HepG2 (cell line): ENCODE measurements at regions not wholly inside any gene's neighbourhood (a gene's known extent, or its start where the extent isn't known, plus 50 kb on each side); places are given as distances from the start of the nearest gene placed in this dataset.

Experiments used
- HDAC2 ChIP-seq: sonication (generic); formaldehyde crosslinking; IDR thresholded peaks from 2 replicates; pipeline ENCODE4 v1.4.0; 2020; ENCODE audit warnings: missing genetic modification reagents
- NFE2L1 ChIP-seq: sonication (generic); formaldehyde crosslinking; IDR thresholded peaks from 2 replicates; pipeline ENCODE4 v1.4.0; 2020; ENCODE audit warnings: missing genetic modification reagents, mild to moderate bottlenecking, borderline replicate concordance
- PHF20 ChIP-seq: sonication (generic); formaldehyde crosslinking; IDR thresholded peaks from 2 replicates; pipeline ENCODE4 v1.5.0; 2020; ENCODE audit warnings: mild to moderate bottlenecking, missing genetic modification reagents
- PRDM10 ChIP-seq: sonication (generic); formaldehyde crosslinking; IDR thresholded peaks from 2 replicates; pipeline ENCODE4 v1.4.0; 2020; ENCODE audit warnings: low read depth, missing genetic modification reagents
- SUZ12 ChIP-seq: fragments of 150-350 bp; IDR thresholded peaks from 2 replicates; pipeline ENCODE4 v1.6.1; 2014; ENCODE audit warnings: low read depth, low read length
- TF ChIP-seq, protein P1 (sequence below): sonication (generic); formaldehyde crosslinking; IDR thresholded peaks from one replicate; pipeline ENCODE4 v1.5.1; 2020; ENCODE audit warnings: mild to moderate bottlenecking, missing genetic modification reagents; ENCODE audit errors: not compliant biosample characterization
- TF ChIP-seq, protein P2 (sequence below): sonication (generic); formaldehyde crosslinking; IDR thresholded peaks from 2 replicates; pipeline ENCODE4 v1.9.0; 2021; ENCODE audit warnings: mild to moderate bottlenecking, missing genetic modification reagents
- TF ChIP-seq, protein P3 (sequence below): sonication (generic); formaldehyde crosslinking; IDR thresholded peaks from 2 replicates; pipeline ENCODE4 v1.9.0; 2021; ENCODE audit warnings: missing genetic modification reagents, borderline replicate concordance

DNA sequence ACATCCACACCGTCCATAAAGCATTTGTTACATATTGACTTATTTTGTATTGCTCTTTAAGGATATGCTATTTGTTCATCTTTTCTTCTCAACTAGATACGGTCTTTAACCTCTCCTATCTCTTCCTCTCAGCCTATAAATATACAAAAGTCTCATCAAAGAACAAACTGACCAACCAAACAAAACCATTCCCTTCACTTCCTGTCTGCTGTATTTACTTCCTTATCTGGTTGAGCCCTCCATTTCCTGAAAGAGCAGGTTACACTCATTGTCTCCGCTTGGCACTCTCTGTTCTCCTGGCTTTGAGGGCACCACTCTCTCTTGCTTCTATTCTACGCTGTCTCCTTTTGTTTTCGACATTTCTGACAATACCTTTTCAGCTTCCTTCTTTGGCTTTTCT lies 431.9 kb upstream of the TCF4 start:
- TF ChIP-seq, protein P1, sequence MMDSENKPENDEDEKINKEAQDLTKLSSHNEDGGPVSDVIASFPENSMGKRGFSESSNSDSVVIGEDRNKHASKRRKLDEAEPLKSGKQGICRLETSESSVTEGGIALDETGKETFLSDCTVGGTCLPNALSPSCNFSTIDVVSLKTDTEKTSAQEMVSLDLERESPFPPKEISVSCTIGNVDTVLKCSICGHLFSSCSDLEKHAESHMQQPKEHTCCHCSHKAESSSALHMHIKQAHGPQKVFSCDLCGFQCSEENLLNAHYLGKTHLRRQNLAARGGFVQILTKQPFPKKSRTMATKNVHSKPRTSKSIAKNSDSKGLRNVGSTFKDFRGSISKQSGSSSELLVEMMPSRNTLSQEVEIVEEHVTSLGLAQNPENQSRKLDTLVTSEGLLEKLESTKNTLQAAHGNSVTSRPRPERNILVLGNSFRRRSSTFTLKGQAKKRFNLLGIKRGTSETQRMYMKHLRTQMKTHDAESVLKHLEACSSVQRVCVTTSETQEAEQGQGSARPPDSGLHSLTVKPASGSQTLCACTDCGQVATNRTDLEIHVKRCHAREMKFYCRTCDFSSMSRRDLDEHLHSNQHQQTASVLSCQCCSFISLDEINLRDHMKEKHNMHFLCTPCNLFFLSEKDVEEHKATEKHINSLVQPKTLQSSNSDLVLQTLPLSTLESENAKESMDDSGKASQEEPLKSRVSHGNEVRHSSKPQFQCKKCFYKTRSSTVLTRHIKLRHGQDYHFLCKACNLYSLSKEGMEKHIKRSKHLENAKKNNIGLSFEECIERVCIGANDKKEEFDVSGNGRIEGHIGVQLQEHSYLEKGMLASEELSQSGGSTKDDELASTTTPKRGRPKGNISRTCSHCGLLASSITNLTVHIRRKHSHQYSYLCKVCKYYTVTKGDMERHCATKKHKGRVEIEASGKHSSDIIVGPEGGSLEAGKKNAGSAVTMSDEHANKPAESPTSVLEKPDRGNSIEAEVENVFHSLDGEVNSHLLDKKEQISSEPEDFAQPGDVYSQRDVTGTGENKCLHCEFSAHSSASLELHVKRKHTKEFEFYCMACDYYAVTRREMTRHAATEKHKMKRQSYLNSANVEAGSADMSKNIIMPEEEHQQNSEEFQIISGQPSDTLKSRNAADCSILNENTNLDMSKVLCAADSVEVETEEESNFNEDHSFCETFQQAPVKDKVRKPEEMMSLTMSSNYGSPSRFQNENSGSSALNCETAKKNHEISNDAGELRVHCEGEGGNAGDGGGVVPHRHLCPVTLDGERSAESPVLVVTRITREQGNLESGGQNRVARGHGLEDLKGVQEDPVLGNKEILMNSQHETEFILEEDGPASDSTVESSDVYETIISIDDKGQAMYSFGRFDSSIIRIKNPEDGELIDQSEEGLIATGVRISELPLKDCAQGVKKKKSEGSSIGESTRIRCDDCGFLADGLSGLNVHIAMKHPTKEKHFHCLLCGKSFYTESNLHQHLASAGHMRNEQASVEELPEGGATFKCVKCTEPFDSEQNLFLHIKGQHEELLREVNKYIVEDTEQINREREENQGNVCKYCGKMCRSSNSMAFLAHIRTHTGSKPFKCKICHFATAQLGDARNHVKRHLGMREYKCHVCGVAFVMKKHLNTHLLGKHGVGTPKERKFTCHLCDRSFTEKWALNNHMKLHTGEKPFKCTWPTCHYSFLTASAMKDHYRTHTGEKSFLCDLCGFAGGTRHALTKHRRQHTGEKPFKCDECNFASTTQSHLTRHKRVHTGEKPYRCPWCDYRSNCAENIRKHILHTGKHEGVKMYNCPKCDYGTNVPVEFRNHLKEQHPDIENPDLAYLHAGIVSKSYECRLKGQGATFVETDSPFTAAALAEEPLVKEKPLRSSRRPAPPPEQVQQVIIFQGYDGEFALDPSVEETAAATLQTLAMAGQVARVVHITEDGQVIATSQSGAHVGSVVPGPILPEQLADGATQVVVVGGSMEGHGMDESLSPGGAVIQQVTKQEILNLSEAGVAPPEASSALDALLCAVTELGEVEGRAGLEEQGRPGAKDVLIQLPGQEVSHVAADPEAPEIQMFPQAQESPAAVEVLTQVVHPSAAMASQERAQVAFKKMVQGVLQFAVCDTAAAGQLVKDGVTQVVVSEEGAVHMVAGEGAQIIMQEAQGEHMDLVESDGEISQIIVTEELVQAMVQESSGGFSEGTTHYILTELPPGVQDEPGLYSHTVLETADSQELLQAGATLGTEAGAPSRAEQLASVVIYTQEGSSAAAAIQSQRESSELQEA: no peak
- TF ChIP-seq PRDM10 (CRISPR knock-in tag) (no peak), PHF20 (no peak), HDAC2 (no peak), SUZ12 (no peak), NFE2L1 (CRISPR knock-in tag) (no peak)
- TF ChIP-seq, protein P2, sequence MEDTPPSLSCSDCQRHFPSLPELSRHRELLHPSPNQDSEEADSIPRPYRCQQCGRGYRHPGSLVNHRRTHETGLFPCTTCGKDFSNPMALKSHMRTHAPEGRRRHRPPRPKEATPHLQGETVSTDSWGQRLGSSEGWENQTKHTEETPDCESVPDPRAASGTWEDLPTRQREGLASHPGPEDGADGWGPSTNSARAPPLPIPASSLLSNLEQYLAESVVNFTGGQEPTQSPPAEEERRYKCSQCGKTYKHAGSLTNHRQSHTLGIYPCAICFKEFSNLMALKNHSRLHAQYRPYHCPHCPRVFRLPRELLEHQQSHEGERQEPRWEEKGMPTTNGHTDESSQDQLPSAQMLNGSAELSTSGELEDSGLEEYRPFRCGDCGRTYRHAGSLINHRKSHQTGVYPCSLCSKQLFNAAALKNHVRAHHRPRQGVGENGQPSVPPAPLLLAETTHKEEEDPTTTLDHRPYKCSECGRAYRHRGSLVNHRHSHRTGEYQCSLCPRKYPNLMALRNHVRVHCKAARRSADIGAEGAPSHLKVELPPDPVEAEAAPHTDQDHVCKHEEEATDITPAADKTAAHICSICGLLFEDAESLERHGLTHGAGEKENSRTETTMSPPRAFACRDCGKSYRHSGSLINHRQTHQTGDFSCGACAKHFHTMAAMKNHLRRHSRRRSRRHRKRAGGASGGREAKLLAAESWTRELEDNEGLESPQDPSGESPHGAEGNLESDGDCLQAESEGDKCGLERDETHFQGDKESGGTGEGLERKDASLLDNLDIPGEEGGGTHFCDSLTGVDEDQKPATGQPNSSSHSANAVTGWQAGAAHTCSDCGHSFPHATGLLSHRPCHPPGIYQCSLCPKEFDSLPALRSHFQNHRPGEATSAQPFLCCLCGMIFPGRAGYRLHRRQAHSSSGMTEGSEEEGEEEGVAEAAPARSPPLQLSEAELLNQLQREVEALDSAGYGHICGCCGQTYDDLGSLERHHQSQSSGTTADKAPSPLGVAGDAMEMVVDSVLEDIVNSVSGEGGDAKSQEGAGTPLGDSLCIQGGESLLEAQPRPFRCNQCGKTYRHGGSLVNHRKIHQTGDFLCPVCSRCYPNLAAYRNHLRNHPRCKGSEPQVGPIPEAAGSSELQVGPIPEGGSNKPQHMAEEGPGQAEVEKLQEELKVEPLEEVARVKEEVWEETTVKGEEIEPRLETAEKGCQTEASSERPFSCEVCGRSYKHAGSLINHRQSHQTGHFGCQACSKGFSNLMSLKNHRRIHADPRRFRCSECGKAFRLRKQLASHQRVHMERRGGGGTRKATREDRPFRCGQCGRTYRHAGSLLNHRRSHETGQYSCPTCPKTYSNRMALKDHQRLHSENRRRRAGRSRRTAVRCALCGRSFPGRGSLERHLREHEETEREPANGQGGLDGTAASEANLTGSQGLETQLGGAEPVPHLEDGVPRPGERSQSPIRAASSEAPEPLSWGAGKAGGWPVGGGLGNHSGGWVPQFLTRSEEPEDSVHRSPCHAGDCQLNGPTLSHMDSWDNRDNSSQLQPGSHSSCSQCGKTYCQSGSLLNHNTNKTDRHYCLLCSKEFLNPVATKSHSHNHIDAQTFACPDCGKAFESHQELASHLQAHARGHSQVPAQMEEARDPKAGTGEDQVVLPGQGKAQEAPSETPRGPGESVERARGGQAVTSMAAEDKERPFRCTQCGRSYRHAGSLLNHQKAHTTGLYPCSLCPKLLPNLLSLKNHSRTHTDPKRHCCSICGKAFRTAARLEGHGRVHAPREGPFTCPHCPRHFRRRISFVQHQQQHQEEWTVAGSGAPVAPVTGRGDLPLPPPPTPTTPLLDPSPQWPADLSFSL (CRISPR knock-in tag): no peak
- TF ChIP-seq, protein P3, sequence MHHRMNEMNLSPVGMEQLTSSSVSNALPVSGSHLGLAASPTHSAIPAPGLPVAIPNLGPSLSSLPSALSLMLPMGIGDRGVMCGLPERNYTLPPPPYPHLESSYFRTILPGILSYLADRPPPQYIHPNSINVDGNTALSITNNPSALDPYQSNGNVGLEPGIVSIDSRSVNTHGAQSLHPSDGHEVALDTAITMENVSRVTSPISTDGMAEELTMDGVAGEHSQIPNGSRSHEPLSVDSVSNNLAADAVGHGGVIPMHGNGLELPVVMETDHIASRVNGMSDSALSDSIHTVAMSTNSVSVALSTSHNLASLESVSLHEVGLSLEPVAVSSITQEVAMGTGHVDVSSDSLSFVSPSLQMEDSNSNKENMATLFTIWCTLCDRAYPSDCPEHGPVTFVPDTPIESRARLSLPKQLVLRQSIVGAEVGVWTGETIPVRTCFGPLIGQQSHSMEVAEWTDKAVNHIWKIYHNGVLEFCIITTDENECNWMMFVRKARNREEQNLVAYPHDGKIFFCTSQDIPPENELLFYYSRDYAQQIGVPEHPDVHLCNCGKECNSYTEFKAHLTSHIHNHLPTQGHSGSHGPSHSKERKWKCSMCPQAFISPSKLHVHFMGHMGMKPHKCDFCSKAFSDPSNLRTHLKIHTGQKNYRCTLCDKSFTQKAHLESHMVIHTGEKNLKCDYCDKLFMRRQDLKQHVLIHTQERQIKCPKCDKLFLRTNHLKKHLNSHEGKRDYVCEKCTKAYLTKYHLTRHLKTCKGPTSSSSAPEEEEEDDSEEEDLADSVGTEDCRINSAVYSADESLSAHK (CRISPR knock-in tag): no peak
